HG02938 (cell line): ENCODE measurements at regions not wholly inside any gene's neighbourhood (a gene's known extent, or its start where the extent isn't known, plus 50 kb on each side); places are given as distances from the start of the nearest gene placed in this dataset.

Experiments used
- ATAC-seq: cut with Tn5 transposase; IDR thresholded peaks from one replicate; pipeline ENCODE4 v1.9.1; 2021; ENCODE audit warnings: mild to moderate bottlenecking, moderate library complexity; ENCODE audit not compliant: unreplicated experiment

- no peak for ATAC-seq
Measured at GRCh38 chr6:129920103-129920798, 59.1 kb upstream of the TMEM244 start.

- no peak for ATAC-seq
Measured at GRCh38 chr6:129911732-129912131, 50.6 kb upstream of the TMEM244 start.
